ENCODE measurements at regions not wholly inside any gene's neighbourhood (a gene's known extent, or its start where the extent isn't known, plus 50 kb on each side); places are given as distances from the start of the nearest gene placed in this dataset.

DNA sequence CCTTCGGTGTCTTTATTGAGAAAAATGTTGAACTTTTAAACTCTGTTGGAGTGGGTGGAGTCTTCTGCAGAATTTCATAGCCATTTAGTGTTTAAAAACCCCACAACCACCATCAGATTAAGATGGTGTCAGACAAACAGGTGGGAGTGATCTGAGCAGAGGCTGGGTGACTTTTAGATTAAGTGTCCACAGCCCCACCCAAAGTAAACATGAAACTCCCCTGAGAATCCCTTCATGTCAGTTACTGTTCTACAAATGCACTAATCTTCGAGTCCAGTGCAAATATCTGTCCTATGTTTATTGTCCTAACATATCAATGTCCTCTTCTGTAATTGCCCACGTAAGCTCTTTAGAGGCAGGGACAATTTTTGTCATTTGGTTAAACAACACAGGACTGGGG lies 175.6 kb upstream of the RBPJ start:
- H3K27ac ChIP-seq: no peak overlapping the region
- no peaks in the 10 kb centered on the region for H3K36me3 ChIP-seq
- no peak overlapping the region for H3K4me3 ChIP-seq
- no peaks in the 10 kb centered on the region for H3K9me3 ChIP-seq
- TF ChIP-seq POLR2AphosphoS5 (IDR thresholded peaks at IDR 0.05) (no peak), POLR2A (IDR thresholded peaks at IDR 0.05) (no peak), EP300 (IDR thresholded peaks at IDR 0.05) (no peak)
- TF ChIP-seq, protein P1, sequence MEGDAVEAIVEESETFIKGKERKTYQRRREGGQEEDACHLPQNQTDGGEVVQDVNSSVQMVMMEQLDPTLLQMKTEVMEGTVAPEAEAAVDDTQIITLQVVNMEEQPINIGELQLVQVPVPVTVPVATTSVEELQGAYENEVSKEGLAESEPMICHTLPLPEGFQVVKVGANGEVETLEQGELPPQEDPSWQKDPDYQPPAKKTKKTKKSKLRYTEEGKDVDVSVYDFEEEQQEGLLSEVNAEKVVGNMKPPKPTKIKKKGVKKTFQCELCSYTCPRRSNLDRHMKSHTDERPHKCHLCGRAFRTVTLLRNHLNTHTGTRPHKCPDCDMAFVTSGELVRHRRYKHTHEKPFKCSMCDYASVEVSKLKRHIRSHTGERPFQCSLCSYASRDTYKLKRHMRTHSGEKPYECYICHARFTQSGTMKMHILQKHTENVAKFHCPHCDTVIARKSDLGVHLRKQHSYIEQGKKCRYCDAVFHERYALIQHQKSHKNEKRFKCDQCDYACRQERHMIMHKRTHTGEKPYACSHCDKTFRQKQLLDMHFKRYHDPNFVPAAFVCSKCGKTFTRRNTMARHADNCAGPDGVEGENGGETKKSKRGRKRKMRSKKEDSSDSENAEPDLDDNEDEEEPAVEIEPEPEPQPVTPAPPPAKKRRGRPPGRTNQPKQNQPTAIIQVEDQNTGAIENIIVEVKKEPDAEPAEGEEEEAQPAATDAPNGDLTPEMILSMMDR (IDR thresholded peaks at IDR 0.05): no peak
- WGBS, 2 donors: 40 to 60% methylated on average over 3 of the region's 3 CpGs
- no peak for DNase-seq
- peaks cover 6 to 13% (median 9%) of the 10 kb centered on the region in 4 donors for H3K4me1 ChIP-seq
- no peaks in the 10 kb centered on the region for H3K27me3 ChIP-seq
- no peak for ATAC-seq (ENCODE audit: low FRiP score in 2 of 2)

DNA sequence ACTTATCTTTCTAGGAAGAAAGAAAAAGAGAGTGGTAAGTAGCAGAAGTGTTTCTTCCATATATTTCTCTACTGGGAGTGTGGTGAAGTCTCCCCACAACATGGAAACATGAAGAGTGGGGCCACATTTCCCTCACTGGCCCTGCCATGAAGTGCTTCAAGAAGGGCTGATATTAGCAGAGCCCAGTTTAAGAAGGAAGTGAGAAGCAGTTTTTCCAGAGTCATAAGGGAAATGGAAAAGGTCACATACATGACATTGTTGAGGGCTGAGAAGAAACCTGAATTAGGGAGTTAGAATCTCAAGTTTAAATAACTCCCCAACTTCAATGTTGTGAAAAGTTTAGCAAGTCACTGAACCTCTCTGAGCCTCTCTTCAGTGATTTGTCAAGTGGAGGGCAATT lies 171.9 kb upstream of the RBPJ start:
- no peak for TF ChIP-seq EP300 (IDR thresholded peaks at IDR 0.05)
- no peaks in the 10 kb centered on the region for H3K9me3 ChIP-seq

DNA sequence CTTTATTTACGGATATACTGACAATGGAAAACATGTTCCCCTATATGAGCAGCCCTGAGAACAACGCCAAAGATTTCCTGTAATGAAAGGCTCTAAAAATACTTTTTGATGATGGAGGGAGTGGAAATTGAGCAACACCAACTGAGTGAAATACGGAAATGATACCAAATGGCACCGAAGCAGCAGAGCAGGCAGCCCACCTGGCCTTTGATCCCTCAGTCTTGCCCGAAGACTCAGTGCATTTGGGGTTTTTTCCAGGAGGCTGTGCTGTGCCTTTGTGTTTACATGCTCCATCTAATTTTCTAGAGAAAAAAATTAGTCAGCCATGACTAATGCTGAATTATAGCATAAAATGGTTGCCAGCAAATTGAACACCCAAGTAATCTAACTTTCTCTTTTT lies 169.9 kb upstream of the RBPJ start:
- no peak for DNase-seq
- Histone ChIP-seq H3K9me3 (no peaks in the 10 kb centered on the region), H3K4me3 (no peak overlapping the region), H3K4me1 (no peaks in the 10 kb centered on the region), H3K36me3 (no peaks in the 10 kb centered on the region), H3K27ac (peak overlapping the region in 1 of 4 donors; percentile 39), H3K27me3 (no peaks in the 10 kb centered on the region)
- ATAC-seq (ENCODE audit: low FRiP score in 2 of 2): peak in 1 of 2 donors; percentile 44
- TF ChIP-seq EP300 (IDR thresholded peaks at IDR 0.05): no peak
- TF ChIP-seq, protein P1 (IDR thresholded peaks at IDR 0.05): no peak
- no peak for TF ChIP-seq POLR2A (IDR thresholded peaks at IDR 0.05)
- TF ChIP-seq POLR2AphosphoS5 (IDR thresholded peaks at IDR 0.05): peak in 1 of 2 donors; percentile 31
- WGBS, 2 donors: 55 to 60% methylated on average over 5 of the region's 5 CpGs

More for the DNA sequence above, 171.9 kb upstream of the RBPJ start:
- ATAC-seq (ENCODE audit: low FRiP score in 2 of 2): no peak
- Histone ChIP-seq H3K4me1 (no peaks in the 10 kb centered on the region), H3K27ac (no peak overlapping the region), H3K36me3 (no peaks in the 10 kb centered on the region), H3K27me3 (no peaks in the 10 kb centered on the region), H3K4me3 (no peak overlapping the region)
- DNase-seq: no peak

DNA sequence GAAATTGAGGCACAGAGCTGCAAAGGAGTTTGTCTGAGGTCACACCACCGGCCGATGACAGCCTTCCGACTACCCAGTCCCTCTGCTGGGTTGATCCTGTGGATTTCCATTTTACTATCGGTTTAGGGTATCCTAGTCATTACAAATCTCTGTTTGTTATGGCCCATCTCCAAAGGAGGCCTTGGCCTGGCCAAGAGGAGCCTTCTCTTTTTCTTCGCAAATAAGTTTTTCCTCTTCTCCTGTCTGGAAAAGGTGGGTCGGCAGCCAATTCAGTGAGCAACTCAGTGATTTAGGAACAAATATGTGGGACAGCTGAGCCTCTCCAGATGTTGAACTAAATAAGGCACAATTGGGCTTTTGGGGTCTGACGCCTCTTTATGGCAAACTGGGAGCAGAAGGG lies 169.2 kb upstream of the RBPJ start:
- no peaks in the 10 kb centered on the region for H3K27me3 ChIP-seq
- H3K9me3 ChIP-seq: no peaks in the 10 kb centered on the region
- ATAC-seq (ENCODE audit: low FRiP score in 2 of 2) (peak in 1 of 2 donors; percentile 77), DNase-seq (no peak)
- no peak overlapping the region for H3K27ac ChIP-seq
- TF ChIP-seq EP300 (IDR thresholded peaks at IDR 0.05): no peak
- TF ChIP-seq POLR2AphosphoS5 (IDR thresholded peaks at IDR 0.05): no peak
- TF ChIP-seq, protein P1 (IDR thresholded peaks at IDR 0.05): no peak
- no peak for TF ChIP-seq POLR2A (IDR thresholded peaks at IDR 0.05)
- no peak overlapping the region for H3K4me3 ChIP-seq
- H3K4me1 ChIP-seq: no peaks in the 10 kb centered on the region
- H3K36me3 ChIP-seq: no peaks in the 10 kb centered on the region
- WGBS, 2 donors: 88 to 89% methylated on average over 7 of the region's 7 CpGs

DNA sequence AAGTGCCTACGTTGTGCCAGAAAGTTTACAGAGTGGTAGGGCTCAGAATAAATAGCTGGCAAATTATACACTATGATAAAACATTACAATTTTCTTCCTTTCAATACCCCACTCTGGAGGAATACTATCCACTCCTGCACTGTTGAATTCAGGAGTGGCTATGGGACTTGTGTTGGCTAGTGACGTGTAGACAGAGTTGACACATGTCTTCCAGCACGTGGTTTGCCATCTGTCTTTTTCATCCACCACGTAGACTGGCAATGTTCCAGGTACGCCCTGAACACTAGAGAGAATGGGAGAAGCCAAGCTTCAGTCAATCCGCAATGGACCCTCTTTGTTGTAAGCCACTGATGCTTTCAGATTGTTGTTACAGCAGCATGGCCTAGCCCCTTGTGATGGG lies 168.8 kb upstream of the RBPJ start:
- H3K4me1 ChIP-seq: no peaks in the 10 kb centered on the region
- H3K4me3 ChIP-seq: no peak overlapping the region
- H3K27ac ChIP-seq: no peak overlapping the region
- no peak for TF ChIP-seq POLR2AphosphoS5 (IDR thresholded peaks at IDR 0.05)
- TF ChIP-seq POLR2A (IDR thresholded peaks at IDR 0.05): no peak
- no peak for TF ChIP-seq EP300 (IDR thresholded peaks at IDR 0.05)
- TF ChIP-seq, protein P1 (IDR thresholded peaks at IDR 0.05): no peak
- no peaks in the 10 kb centered on the region for H3K27me3 ChIP-seq
- H3K36me3 ChIP-seq: no peaks in the 10 kb centered on the region
- DNase-seq: no peak
- ATAC-seq (ENCODE audit: low FRiP score in 2 of 2): peak in 1 of 2 donors; percentile 4
- 70 to 76% methylated on average over 6 of the region's 6 CpGs for WGBS, 2 donors
- H3K9me3 ChIP-seq: no peaks in the 10 kb centered on the region
